ENCODE measurements at regions not wholly inside any gene's neighbourhood (a gene's known extent, or its start where the extent isn't known, plus 50 kb on each side); places are given as distances from the start of the nearest gene placed in this dataset.

DNA sequence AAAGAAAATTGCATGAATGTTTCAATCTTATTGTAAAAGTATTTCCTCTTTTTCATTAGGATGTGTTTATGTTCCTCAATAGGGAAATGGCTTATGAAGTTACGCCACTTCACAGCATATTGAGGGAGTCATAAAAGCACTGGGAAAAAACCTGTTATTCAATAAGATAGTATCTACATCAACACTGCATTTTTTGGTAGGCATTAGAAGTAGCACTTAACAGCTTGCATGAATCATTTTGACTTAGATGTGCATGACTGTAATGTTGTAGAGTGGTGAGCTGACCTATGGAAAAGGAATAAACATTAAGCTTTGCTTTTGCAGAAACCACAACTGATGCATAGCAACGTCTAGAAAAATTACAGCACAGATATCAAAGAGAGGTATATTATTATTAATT, 111.2 kb upstream of the GRXCR1 start:
- 72 to 79% (median 72%) methylated on average over 2 of the region's 2 CpGs for WGBS, 4 donors
- no peaks in the 10 kb centered on the region for H3K27me3 ChIP-seq
- no peak for TF ChIP-seq POLR2A (IDR thresholded peaks at IDR 0.05)
- TF ChIP-seq, protein P1, sequence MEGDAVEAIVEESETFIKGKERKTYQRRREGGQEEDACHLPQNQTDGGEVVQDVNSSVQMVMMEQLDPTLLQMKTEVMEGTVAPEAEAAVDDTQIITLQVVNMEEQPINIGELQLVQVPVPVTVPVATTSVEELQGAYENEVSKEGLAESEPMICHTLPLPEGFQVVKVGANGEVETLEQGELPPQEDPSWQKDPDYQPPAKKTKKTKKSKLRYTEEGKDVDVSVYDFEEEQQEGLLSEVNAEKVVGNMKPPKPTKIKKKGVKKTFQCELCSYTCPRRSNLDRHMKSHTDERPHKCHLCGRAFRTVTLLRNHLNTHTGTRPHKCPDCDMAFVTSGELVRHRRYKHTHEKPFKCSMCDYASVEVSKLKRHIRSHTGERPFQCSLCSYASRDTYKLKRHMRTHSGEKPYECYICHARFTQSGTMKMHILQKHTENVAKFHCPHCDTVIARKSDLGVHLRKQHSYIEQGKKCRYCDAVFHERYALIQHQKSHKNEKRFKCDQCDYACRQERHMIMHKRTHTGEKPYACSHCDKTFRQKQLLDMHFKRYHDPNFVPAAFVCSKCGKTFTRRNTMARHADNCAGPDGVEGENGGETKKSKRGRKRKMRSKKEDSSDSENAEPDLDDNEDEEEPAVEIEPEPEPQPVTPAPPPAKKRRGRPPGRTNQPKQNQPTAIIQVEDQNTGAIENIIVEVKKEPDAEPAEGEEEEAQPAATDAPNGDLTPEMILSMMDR (IDR thresholded peaks at IDR 0.05): no peak
- H3K4me1 ChIP-seq: no peaks in the 10 kb centered on the region
- H3K4me3 ChIP-seq: no peak overlapping the region
- DNase-seq (no peak), ATAC-seq (no peak)
- H3K36me3 ChIP-seq: no peaks in the 10 kb centered on the region
- H3K27ac ChIP-seq: no peak overlapping the region
- peaks cover 0 to 7% (median 0%) of the 10 kb centered on the region in 12 donors for H3K9me3 ChIP-seq
- intact Hi-C loops (cut with DNase I): no loop called here

DNA sequence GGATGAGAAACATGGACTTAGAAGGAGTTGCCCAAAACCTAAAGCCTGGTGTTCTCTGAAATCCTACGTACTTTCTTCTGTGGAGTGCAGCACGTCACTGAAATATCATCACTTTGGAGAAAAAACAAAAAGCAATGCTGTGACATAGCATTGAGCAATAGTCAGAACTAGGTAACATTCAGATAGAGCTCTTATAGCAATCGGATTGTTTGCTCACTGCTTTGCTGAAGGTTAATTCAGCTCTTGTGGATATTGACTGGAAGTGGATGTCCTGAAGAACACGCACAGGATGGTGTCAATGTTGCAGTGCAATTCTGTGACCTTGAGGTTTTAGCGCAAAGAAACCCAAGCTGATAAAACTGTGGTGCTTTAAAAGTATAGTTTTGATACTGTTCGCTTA, 114.2 kb upstream of the GRXCR1 start:
- no peaks in the 10 kb centered on the region for H3K36me3 ChIP-seq
- H3K9me3 ChIP-seq: no peaks in the 10 kb centered on the region
- no peak overlapping the region for H3K4me3 ChIP-seq
- intact Hi-C loops (cut with DNase I): no loop called here
- no peak for TF ChIP-seq POLR2A (IDR thresholded peaks at IDR 0.05)
- TF ChIP-seq, protein P1 (IDR thresholded peaks at IDR 0.05): no peak
- WGBS, 4 donors: 62 to 76% (median 70%) methylated on average over 6 of the region's 6 CpGs
- H3K4me1 ChIP-seq: no peaks in the 10 kb centered on the region
- no peak overlapping the region for H3K27ac ChIP-seq
- no peak for DNase-seq
- no peak for ATAC-seq
- no peaks in the 10 kb centered on the region for H3K27me3 ChIP-seq

DNA sequence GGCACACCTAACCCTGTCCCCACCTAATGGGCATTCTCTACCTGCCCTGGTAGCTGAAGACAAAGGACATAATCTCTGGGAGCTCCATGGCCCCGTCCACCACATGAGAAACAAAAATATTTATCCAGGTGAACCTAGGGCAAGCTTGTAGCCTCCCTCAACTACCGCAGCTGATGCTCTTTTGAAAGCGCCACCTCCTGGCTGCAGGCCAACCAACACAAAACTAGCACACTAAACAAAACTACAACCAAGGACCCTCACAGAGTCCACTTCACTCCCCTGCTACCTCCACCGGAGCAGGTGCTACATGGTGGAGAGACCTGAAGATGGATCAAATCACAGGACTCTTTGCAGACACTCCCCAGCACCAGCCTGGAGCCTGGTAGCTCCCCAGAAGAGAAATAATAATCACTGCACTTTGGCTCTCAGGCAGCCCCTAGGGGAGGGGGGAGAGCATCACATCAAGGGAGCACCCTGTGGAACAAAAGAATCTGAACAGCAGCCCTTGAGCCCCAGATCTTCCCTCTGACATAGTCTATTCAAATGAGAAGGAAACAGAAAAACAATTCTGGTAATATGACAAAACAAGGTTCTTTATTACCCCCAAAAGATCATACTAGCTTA, 111.3 kb upstream of the ATP8A1 start:
- intact Hi-C loops (cut with DNase I): no loop called here
- no peak for TF ChIP-seq POLR2A (IDR thresholded peaks at IDR 0.05)
- TF ChIP-seq, protein P1 (IDR thresholded peaks at IDR 0.05): no peak
- DNase-seq (no peak), ATAC-seq (no peak)
- H3K27ac ChIP-seq: no peak overlapping the region
- H3K4me1 ChIP-seq: no peaks in the 10 kb centered on the region
- H3K36me3 ChIP-seq: no peaks in the 10 kb centered on the region
- H3K4me3 ChIP-seq: no peak overlapping the region
- no peaks in the 10 kb centered on the region for H3K27me3 ChIP-seq
- H3K9me3 ChIP-seq: no peaks in the 10 kb centered on the region
- WGBS, 4 donors: 58 to 83% (median 68%) methylated on average over 4 of the region's 4 CpGs

DNA sequence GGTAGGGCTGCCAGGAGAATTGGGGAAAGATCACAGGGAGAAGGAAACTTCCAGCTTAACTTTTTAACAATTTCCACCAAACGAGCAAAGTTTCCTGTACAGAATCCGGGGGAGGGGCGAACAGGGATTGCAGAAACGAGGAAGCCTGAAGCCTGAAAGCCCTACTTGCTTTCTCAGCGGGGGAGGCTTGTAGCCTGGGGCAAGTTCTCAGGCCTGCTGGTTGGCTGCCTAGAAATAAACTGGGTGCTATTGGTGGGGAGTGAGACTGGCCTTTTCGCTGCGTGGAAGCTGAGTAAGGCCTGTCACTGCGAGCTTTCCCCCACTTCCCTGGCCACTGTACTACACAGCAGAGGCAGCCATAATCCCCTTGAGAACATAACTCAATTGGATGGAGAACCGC, 110.8 kb upstream of the ATP8A1 start:
- Histone ChIP-seq H3K27me3 (no peaks in the 10 kb centered on the region), H3K4me3 (no peak overlapping the region), H3K36me3 (no peaks in the 10 kb centered on the region), H3K27ac (no peak overlapping the region), H3K4me1 (no peaks in the 10 kb centered on the region), H3K9me3 (no peaks in the 10 kb centered on the region)
- ATAC-seq (no peak), DNase-seq (no peak)
- TF ChIP-seq POLR2A (IDR thresholded peaks at IDR 0.05): no peak
- TF ChIP-seq, protein P1 (IDR thresholded peaks at IDR 0.05): no peak
- 75 to 80% (median 78%) methylated on average over 9 of the region's 9 CpGs for WGBS, 4 donors
- intact Hi-C loops (cut with DNase I): no loop called here
